NCI-H748 treated with DMSO at 0.1 percent for 48 hours (cell line): ENCODE measurements at regions not wholly inside any gene's neighbourhood (a gene's known extent, or its start where the extent isn't known, plus 50 kb on each side); places are given as distances from the start of the nearest gene placed in this dataset.

Experiments
- DNase-seq: peaks from one replicate; lab custom pipeline; 2025; lab: John Stamatoyannopoulos, UW

- DNase-seq, result no peak
These were observed 251.2 kb upstream of the RORA start for GRCh38 chr15:61480295-61480694.

GRCh38 chr15:61479613-61480012, 250.5 kb upstream of the RORA start:
- no peak for DNase-seq

- DNase-seq, result no peak
These were observed 247.6 kb upstream of the RORA start for GRCh38 chr15:61476741-61477140.

GRCh38 chr15:61474796-61475195, 245.7 kb upstream of the RORA start:
- DNase-seq, result no peak

- DNase-seq, result no peak
These were observed 238.7 kb upstream of the RORA start for GRCh38 chr15:61467823-61468222.

- no peak for DNase-seq
These were observed 230.9 kb upstream of the RORA start for GRCh38 chr15:61459785-61460707.

GRCh38 chr15:61457050-61457733, 228.1 kb upstream of the RORA start:
- DNase-seq, result no peak

GRCh38 chr15:61449186-61449702, 220.1 kb upstream of the RORA start:
- no peak for DNase-seq

GRCh38 chr15:61447981-61448380, 218.9 kb upstream of the RORA start:
- DNase-seq, result no peak

- no peak for DNase-seq
These were observed 215.5 kb upstream of the RORA start for GRCh38 chr15:61444585-61444984.

GRCh38 chr15:61442821-61443220, 213.7 kb upstream of the RORA start:
- no peak for DNase-seq

GRCh38 chr15:61441891-61442290, 212.8 kb upstream of the RORA start:
- DNase-seq, result no peak

GRCh38 chr15:61426466-61426865, 197.4 kb upstream of the RORA start:
- no peak for DNase-seq

GRCh38 chr15:61425934-61426333, 196.8 kb upstream of the RORA start:
- no peak for DNase-seq

GRCh38 chr15:61422773-61423172, 193.7 kb upstream of the RORA start:
- no peak for DNase-seq

- no peak for DNase-seq
These were observed 192.8 kb upstream of the RORA start for GRCh38 chr15:61421938-61422337.

- DNase-seq, result no peak
These were observed 192.4 kb upstream of the RORA start for GRCh38 chr15:61421470-61421869.

GRCh38 chr15:61420546-61420945, 191.4 kb upstream of the RORA start:
- no peak for DNase-seq

GRCh38 chr15:61415617-61416120, 186.6 kb upstream of the RORA start:
- DNase-seq, result no peak

- no peak for DNase-seq
These were observed 182.9 kb upstream of the RORA start for GRCh38 chr15:61411902-61412510.

GRCh38 chr15:61410662-61411061, 181.6 kb upstream of the RORA start:
- DNase-seq, result no peak

GRCh38 chr15:61404567-61404966, 175.5 kb upstream of the RORA start:
- DNase-seq, result no peak
